ENCODE measurements at regions not wholly inside any gene's neighbourhood (a gene's known extent, or its start where the extent isn't known, plus 50 kb on each side); places are given as distances from the start of the nearest gene placed in this dataset.

DNA sequence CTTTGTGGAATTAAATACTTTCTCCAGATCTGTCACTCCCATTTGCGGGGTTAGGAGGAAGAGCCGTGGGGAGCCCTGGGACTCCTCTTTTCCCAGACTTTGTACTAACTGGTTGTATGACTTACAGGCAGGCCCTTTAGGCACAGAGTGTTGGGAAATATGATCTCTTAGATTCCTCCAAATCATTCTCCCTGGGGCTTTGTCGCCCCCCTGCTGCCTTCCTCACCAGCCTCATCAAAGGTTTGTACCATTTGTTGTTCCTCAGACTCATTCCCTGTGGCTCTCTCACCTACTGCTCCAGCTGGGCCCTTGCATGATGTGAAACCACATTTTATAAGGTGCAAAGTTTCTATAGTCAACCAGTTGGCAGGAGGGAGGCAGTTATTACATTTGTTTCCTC is 56.4 kb downstream of the CRYGS start:
- no peak overlapping the region for H3K4me3 ChIP-seq (ENCODE audit: low read length in 2 of 2)
- no peak overlapping the region for H2AK5ac ChIP-seq (ENCODE audit: low read depth, low read length)
- H2AFZ ChIP-seq (ENCODE audit: low read length), result no peak overlapping the region
- H2BK15ac ChIP-seq (ENCODE audit: low read length), result no peak overlapping the region
- no peaks in the 10 kb centered on the region for H3K79me1 ChIP-seq (ENCODE audit: low read depth, low read length)
- H3K4me2 ChIP-seq (ENCODE audit: insufficient read depth, low read length, poor library complexity, severe bottlenecking), result no peak overlapping the region
- no peak overlapping the region for H2BK120ac ChIP-seq (ENCODE audit: low read depth, low read length)
- no peaks in the 10 kb centered on the region for H3K36me3 ChIP-seq (replicated peaks in 1 of 2; ENCODE audit: control insufficient read depth in 2 of 2, insufficient read depth in 2 of 2, low read length in 2 of 2)
- no peak overlapping the region for H3K4ac ChIP-seq (ENCODE audit: low read length)
- no peak overlapping the region for H3K27ac ChIP-seq (replicated peaks; ENCODE audit: low read length)
- H2BK5ac ChIP-seq (ENCODE audit: low read length), result no peak overlapping the region
- H3K23ac ChIP-seq (ENCODE audit: low read depth, low read length, poor library complexity), result no peak overlapping the region
- H4K8ac ChIP-seq (ENCODE audit: low read depth, low read length), result no peak overlapping the region
- no peak overlapping the region for H2BK12ac ChIP-seq (ENCODE audit: low read length)
- no peak overlapping the region for H3K9ac ChIP-seq (ENCODE audit: low read depth, low read length, poor library complexity)
- H3K18ac ChIP-seq (ENCODE audit: low read length), result no peak overlapping the region
- no peak overlapping the region for H4K91ac ChIP-seq (ENCODE audit: low read depth, low read length, poor library complexity)
- WGBS, 2 donors (ENCODE audit: extremely low coverage in 2 of 2, insufficient read length in 2 of 2, insufficient replicate concordance in 1 of 2), result no CpG with 5 or more reads among the region's 3 CpGs
- DNase-seq (ENCODE audit: low spot score), result no peak
- no peak overlapping the region for H3K14ac ChIP-seq (ENCODE audit: low read length)
- H3K27me3 ChIP-seq (ENCODE audit: control insufficient read depth in 3 of 3, insufficient read depth in 3 of 3, low read depth in 1 of 3, low read length in 3 of 3), result no peaks in the 10 kb centered on the region
- no peaks in the 10 kb centered on the region for H3K9me3 ChIP-seq (replicated peaks in 1 of 2; ENCODE audit: control insufficient read depth in 2 of 2, insufficient read depth in 1 of 2, low read depth in 1 of 2, low read length in 2 of 2)
- peaks cover 0 to 8% of the 10 kb centered on the region in 2 donors for H3K4me1 ChIP-seq (ENCODE audit: control insufficient read depth in 2 of 2, insufficient read depth in 1 of 2, low read depth in 1 of 2, low read length in 2 of 2)

DNA sequence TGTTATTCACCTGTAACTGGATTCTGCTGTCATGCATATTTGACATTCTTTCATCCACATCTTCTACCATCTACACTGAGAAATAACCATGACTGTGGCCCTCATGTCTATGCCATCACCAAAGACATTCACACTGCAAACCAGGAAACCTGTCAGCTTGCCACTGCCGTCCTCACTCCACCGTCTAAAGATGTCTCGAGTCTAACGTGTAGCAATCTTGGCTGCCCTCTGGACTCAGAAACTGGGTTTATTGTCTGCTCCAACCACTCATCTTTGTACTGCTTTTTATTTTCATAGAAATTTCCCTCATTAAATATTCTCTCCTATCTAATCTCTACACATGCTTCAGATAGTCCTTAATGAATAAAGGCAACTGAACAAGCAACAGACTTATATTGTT is 57.1 kb downstream of the CRYGS start:
- Histone ChIP-seq H3K36me3 (replicated peaks in 1 of 2; ENCODE audit: control insufficient read depth in 2 of 2, insufficient read depth in 2 of 2, low read length in 2 of 2) (no peaks in the 10 kb centered on the region), H3K27ac (replicated peaks; ENCODE audit: low read length) (no peak overlapping the region), H4K91ac (ENCODE audit: low read depth, low read length, poor library complexity) (no peak overlapping the region), H3K4me1 (ENCODE audit: control insufficient read depth in 2 of 2, insufficient read depth in 1 of 2, low read depth in 1 of 2, low read length in 2 of 2) (peaks cover 0 to 5% of the 10 kb centered on the region in 2 donors), H3K23ac (ENCODE audit: low read depth, low read length, poor library complexity) (no peak overlapping the region), H3K4ac (ENCODE audit: low read length) (no peak overlapping the region), H3K4me2 (ENCODE audit: insufficient read depth, low read length, poor library complexity, severe bottlenecking) (no peak overlapping the region), H2AK5ac (ENCODE audit: low read depth, low read length) (no peak overlapping the region), H3K27me3 (ENCODE audit: control insufficient read depth in 3 of 3, insufficient read depth in 3 of 3, low read depth in 1 of 3, low read length in 3 of 3) (no peaks in the 10 kb centered on the region), H3K9ac (ENCODE audit: low read depth, low read length, poor library complexity) (no peak overlapping the region), H2BK12ac (ENCODE audit: low read length) (no peak overlapping the region), H2BK15ac (ENCODE audit: low read length) (no peak overlapping the region), H3K9me3 (replicated peaks in 1 of 2; ENCODE audit: control insufficient read depth in 2 of 2, insufficient read depth in 1 of 2, low read depth in 1 of 2, low read length in 2 of 2) (no peaks in the 10 kb centered on the region), H2BK5ac (ENCODE audit: low read length) (no peak overlapping the region), H3K18ac (ENCODE audit: low read length) (no peak overlapping the region), H2AFZ (ENCODE audit: low read length) (no peak overlapping the region), H3K79me1 (ENCODE audit: low read depth, low read length) (no peaks in the 10 kb centered on the region), H3K14ac (ENCODE audit: low read length) (no peak overlapping the region), H2BK120ac (ENCODE audit: low read depth, low read length) (no peak overlapping the region), H3K4me3 (ENCODE audit: low read length in 2 of 2) (no peak overlapping the region), H4K8ac (ENCODE audit: low read depth, low read length) (no peak overlapping the region)
- WGBS, 2 donors (ENCODE audit: extremely low coverage in 2 of 2, insufficient read length in 2 of 2, insufficient replicate concordance in 1 of 2), result no CpG with 5 or more reads among the region's 4 CpGs
- DNase-seq (ENCODE audit: low spot score), result no peak

DNA sequence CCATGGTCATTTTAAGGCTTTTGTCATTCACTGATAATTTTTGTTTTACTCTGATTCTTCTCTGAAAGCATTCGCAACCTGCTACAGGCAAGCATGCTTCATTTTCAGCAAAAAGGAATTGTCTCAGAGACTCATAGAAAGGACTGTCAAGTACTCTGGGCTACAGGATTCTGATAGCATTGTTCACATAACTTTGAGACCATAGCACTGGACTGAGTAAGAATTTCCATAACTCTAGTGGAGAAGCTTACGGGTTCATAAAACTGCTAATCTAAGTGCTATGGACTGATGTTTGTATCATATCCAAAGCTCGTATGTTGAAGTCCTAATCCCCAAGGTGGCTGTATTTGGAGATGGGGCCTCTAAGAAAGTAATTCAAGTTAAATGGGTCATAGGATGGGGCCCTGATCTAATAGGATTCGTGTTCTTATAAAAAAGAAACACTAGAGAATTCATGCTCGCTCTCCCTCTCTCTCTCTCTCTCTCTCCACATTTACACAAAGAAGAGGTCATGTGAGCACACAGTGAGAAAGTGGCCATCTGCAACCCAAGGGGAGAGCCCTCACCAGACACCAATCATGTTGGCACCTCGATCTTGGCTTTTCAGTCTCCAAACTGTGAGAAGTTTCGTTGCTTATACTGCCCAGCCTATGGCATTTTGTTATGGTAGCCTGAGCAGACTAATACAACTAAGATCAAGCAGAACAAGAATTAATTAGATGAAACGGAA is 60.4 kb downstream of the CRYGS start:
- Histone ChIP-seq H3K23ac (ENCODE audit: low read depth, low read length, poor library complexity) (no peak overlapping the region), H3K79me1 (ENCODE audit: low read depth, low read length) (no peaks in the 10 kb centered on the region), H3K27me3 (ENCODE audit: control insufficient read depth in 3 of 3, insufficient read depth in 3 of 3, low read depth in 1 of 3, low read length in 3 of 3) (no peaks in the 10 kb centered on the region), H2BK12ac (ENCODE audit: low read length) (no peak overlapping the region), H3K14ac (ENCODE audit: low read length) (no peak overlapping the region), H4K8ac (ENCODE audit: low read depth, low read length) (no peak overlapping the region), H3K9me3 (replicated peaks in 1 of 2; ENCODE audit: control insufficient read depth in 2 of 2, insufficient read depth in 1 of 2, low read depth in 1 of 2, low read length in 2 of 2) (no peaks in the 10 kb centered on the region), H2BK5ac (ENCODE audit: low read length) (no peak overlapping the region), H3K4me2 (ENCODE audit: insufficient read depth, low read length, poor library complexity, severe bottlenecking) (no peak overlapping the region), H2BK15ac (ENCODE audit: low read length) (no peak overlapping the region), H3K4ac (ENCODE audit: low read length) (no peak overlapping the region), H3K18ac (ENCODE audit: low read length) (no peak overlapping the region), H2BK120ac (ENCODE audit: low read depth, low read length) (no peak overlapping the region), H2AFZ (ENCODE audit: low read length) (no peak overlapping the region), H2AK5ac (ENCODE audit: low read depth, low read length) (no peak overlapping the region), H3K9ac (ENCODE audit: low read depth, low read length, poor library complexity) (no peak overlapping the region), H3K4me1 (ENCODE audit: control insufficient read depth in 2 of 2, insufficient read depth in 1 of 2, low read depth in 1 of 2, low read length in 2 of 2) (peaks cover 0 to 5% of the 10 kb centered on the region in 2 donors), H3K4me3 (ENCODE audit: low read length in 2 of 2) (no peak overlapping the region), H3K27ac (replicated peaks; ENCODE audit: low read length) (no peak overlapping the region), H4K91ac (ENCODE audit: low read depth, low read length, poor library complexity) (no peak overlapping the region), H3K36me3 (replicated peaks in 1 of 2; ENCODE audit: control insufficient read depth in 2 of 2, insufficient read depth in 2 of 2, low read length in 2 of 2) (no peaks in the 10 kb centered on the region)
- DNase-seq (ENCODE audit: low spot score), result no peak
- no CpG with 5 or more reads among the region's 8 CpGs for WGBS, 2 donors (ENCODE audit: extremely low coverage in 2 of 2, insufficient read length in 2 of 2, insufficient replicate concordance in 1 of 2)

DNA sequence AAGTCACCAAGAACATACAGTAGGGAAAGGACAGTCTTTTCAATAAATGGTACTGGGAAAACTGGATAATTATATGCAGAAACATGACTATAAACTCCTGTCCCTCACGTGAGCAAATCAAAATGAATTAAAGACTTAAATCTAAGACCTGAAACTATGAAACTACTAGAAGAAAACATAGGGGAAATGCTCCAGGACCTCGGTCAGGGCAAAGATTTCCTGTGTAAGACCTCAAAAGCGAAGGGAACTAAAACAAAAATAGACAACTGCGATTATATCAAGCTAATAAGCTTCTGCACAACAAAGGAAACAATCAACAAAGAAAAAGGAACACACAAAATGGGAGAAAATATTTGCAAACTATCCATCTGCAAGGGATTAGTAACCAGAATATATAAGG is 62.7 kb downstream of the CRYGS start:
- Histone ChIP-seq H2BK15ac (ENCODE audit: low read length) (no peak overlapping the region), H3K9me3 (replicated peaks in 1 of 2; ENCODE audit: control insufficient read depth in 2 of 2, insufficient read depth in 1 of 2, low read depth in 1 of 2, low read length in 2 of 2) (no peaks in the 10 kb centered on the region), H2BK12ac (ENCODE audit: low read length) (no peak overlapping the region), H3K79me1 (ENCODE audit: low read depth, low read length) (no peaks in the 10 kb centered on the region), H3K4me1 (ENCODE audit: control insufficient read depth in 2 of 2, insufficient read depth in 1 of 2, low read depth in 1 of 2, low read length in 2 of 2) (peaks cover 2 to 5% of the 10 kb centered on the region in 2 donors), H3K18ac (ENCODE audit: low read length) (no peak overlapping the region), H4K8ac (ENCODE audit: low read depth, low read length) (no peak overlapping the region), H3K36me3 (replicated peaks in 1 of 2; ENCODE audit: control insufficient read depth in 2 of 2, insufficient read depth in 2 of 2, low read length in 2 of 2) (no peaks in the 10 kb centered on the region), H2BK5ac (ENCODE audit: low read length) (no peak overlapping the region), H3K14ac (ENCODE audit: low read length) (no peak overlapping the region), H3K9ac (ENCODE audit: low read depth, low read length, poor library complexity) (no peak overlapping the region), H3K27me3 (ENCODE audit: control insufficient read depth in 3 of 3, insufficient read depth in 3 of 3, low read depth in 1 of 3, low read length in 3 of 3) (peaks cover 0 to 2% (median 0%) of the 10 kb centered on the region in 3 experiments), H3K4me3 (ENCODE audit: low read length in 2 of 2) (no peak overlapping the region), H2BK120ac (ENCODE audit: low read depth, low read length) (no peak overlapping the region), H3K23ac (ENCODE audit: low read depth, low read length, poor library complexity) (no peak overlapping the region), H3K27ac (replicated peaks; ENCODE audit: low read length) (no peak overlapping the region), H2AK5ac (ENCODE audit: low read depth, low read length) (no peak overlapping the region), H3K4ac (ENCODE audit: low read length) (no peak overlapping the region), H3K4me2 (ENCODE audit: insufficient read depth, low read length, poor library complexity, severe bottlenecking) (no peak overlapping the region), H4K91ac (ENCODE audit: low read depth, low read length, poor library complexity) (no peak overlapping the region), H2AFZ (ENCODE audit: low read length) (no peak overlapping the region)
- WGBS, 2 donors (ENCODE audit: extremely low coverage in 2 of 2, insufficient read length in 2 of 2, insufficient replicate concordance in 1 of 2), result no CpG with 5 or more reads among the region's 4 CpGs
- no peak for DNase-seq (ENCODE audit: low spot score)
